ENCODE measurements at regions not wholly inside any gene's neighbourhood (a gene's known extent, or its start where the extent isn't known, plus 50 kb on each side); places are given as distances from the start of the nearest gene placed in this dataset.

GRCh38 chrX:22325096-22325495, 52.4 kb downstream of the CBLL2 start:
- no peak for DNase-seq (ENCODE audit: extremely low read depth in 1 of 11, low read depth in 9 of 11, low spot score in 4 of 11)

DNA sequence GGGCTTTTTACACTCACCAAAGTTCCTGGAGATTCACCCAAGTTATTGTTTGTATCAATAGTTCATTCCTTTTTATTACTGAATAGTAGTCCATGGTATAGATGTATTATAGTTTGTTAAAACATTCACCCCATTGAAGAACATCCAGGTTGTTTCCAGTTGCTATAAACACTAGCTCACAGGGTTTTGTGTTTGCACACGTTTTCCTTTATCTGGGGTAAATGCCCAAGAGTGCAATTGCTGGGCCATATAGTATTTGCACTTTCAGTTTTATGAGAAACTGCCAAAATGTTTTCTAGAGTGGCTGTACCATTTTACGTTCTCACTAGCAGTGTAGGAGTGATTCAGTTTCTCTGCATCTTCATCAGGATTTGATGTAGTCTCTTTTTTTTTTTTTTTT, 57.1 kb downstream of the CBLL2 start:
- DNase-seq (ENCODE audit: extremely low read depth in 1 of 11, low read depth in 9 of 11, low spot score in 4 of 11), result no peak

GRCh38 chrX:22338740-22339139, 66.0 kb downstream of the CBLL2 start:
- DNase-seq (ENCODE audit: extremely low read depth in 1 of 11, low read depth in 9 of 11, low spot score in 4 of 11), result no peak

DNA sequence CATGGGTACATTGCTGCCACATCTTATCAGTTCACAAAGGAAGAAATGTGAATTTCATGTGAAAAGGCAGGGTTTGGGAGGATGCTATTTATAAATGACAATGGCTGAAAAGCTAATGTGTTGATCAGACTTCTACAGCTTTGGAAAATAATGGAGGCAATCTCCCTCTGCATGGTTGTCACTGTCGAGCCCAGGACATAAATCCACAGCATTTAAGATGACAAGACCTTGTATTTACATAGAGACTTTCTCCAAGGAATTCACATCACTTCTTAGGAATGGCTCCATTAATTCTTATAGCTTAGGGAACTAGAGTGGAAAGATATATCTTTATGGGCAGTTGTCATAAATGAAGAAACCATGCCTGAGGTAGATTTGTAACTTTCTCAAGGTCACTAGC, 66.7 kb downstream of the CBLL2 start:
- DNase-seq (ENCODE audit: extremely low read depth in 1 of 11, low read depth in 9 of 11, low spot score in 4 of 11), result no peak

DNA sequence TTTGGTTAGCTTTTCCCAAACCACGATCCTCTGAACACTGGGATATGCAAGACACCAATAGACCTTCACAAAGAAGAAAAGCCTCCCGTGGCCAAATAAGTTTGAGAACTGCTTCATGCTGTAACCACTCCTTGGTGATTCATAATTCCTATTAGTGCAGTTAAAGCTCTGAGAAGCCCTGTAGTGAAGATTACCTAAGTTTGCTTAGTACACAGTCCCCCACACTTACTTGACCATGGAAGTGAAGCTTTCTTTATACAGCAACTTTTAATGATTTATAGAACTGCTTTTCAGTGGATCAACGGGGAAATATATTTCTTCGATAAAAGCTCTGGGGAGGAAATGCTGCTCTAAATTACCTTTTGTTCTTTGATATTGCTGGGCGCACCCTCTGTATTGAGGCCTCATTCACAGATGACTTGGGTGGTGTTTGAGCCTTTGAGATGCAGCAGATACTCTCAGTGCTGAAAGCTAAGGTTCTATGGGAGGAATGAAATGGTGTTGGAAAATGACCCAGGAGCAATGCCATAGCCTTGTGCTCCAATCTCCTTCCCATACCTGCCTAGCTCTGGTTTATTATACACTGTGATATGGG, 67.4 kb downstream of the CBLL2 start:
- DNase-seq (ENCODE audit: extremely low read depth in 1 of 11, low read depth in 9 of 11, low spot score in 4 of 11), result no peak

DNA sequence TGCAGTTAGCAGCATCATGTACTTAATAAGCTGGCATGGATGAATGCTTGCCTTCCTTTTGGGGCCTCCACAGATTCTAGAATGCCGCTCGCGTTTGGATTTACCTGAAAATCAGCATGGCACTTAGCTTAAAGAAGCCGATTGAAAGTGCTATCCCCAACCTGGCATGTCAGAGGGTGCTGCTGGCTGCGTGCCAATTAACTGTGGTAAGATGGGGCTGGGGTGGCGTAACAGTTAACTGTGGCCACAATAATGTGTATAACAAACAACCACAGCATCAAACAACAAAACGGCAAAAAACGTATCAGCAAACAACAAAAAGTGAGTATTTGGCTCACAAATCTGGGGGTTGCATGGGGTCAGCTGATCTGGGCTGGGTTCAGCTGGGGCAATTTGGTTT, 70.5 kb downstream of the CBLL2 start:
- DNase-seq (ENCODE audit: extremely low read depth in 1 of 11, low read depth in 9 of 11, low spot score in 4 of 11), result no peak

GRCh38 chrX:22345884-22346283, 73.2 kb downstream of the CBLL2 start:
- no peak for DNase-seq (ENCODE audit: extremely low read depth in 1 of 11, low read depth in 9 of 11, low spot score in 4 of 11)

DNA sequence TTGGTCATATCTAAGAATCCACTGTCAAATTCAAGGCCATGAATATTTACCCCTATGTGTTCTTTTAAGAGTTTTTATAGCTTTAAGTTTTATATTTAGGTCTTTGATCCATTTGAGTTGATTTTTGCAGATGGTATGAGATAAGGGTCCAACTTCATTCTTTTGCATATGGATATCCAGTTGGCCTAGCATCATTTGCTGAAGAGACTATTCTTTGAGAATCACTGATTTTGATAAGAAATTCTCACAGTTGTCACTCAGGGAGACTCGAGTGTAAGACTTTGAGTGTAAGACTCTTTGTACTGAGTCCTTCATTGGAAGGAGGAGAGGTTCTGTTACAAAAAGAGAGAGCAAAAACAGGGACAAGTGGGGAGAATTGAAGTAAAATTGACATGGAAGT, 74.8 kb downstream of the CBLL2 start:
- no peak for DNase-seq (ENCODE audit: extremely low read depth in 1 of 11, low read depth in 9 of 11, low spot score in 4 of 11)

- DNase-seq (ENCODE audit: extremely low read depth in 1 of 11, low read depth in 9 of 11, low spot score in 4 of 11), result no peak
Measured at GRCh38 chrX:22349116-22349515, 76.4 kb downstream of the CBLL2 start.

GRCh38 chrX:22351076-22351475, 78.4 kb downstream of the CBLL2 start:
- DNase-seq (ENCODE audit: extremely low read depth in 1 of 11, low read depth in 9 of 11, low spot score in 4 of 11), result no peak

DNA sequence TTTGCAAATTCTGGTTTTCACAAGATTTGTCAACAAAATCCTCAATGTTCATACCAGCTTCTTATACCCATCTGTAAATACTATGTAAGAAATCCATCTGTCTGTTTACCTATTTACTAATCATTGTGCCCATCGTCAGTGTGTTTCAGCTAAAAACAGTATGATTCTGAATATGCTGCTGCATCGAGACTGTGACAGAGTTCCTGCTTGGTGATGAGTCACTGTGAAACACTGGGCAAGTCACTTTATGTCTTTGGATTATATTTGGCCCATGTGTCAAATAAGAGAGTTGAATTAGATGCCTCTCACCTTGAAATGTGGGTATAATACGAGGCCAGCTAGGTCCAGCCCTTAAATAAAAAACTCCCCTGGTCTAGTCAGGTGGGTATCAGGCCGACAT, 79.3 kb downstream of the CBLL2 start:
- DNase-seq (ENCODE audit: extremely low read depth in 1 of 11, low read depth in 9 of 11, low spot score in 4 of 11), result no peak

DNA sequence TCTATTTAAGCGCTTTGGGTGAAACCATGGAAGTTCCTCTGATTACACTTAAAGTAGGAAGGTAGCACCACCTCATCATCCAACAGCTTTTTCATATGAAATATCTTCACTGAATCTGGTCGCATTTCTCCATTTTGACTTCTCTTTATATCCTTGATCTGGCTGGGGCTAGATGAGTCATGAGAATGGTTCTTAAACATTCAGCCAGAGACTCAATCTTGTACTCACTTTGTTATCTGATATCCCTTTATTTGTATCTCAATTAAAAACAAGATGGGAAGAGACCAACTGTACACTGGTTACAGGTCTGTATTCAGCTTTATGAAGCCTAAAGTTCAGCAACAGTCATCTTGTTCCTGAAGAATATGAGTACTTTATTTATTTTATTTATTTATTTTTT, 84.9 kb downstream of the CBLL2 start:
- DNase-seq (ENCODE audit: extremely low read depth in 1 of 11, low read depth in 9 of 11, low spot score in 4 of 11), result no peak

DNA sequence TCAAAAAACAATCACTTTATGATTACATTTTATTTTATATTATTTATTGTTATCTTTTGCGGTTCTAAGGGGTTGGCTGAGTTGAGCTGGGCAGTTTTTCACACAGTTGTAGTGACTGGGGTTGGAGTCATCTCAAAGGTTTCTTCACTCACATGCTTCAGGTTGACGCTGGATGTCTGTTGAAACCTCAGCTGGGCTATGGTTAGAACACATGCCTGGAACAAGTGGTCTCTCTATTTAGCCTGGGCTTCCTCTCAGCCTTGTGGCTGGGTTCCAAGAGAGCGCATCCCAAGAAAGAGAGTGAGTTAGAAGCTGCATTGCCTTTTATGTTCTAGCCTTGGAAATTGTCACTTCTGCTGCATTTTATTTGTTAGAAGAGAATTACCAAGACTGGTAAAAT, 87.4 kb downstream of the CBLL2 start:
- DNase-seq (ENCODE audit: extremely low read depth in 1 of 11, low read depth in 9 of 11, low spot score in 4 of 11), result no peak

DNA sequence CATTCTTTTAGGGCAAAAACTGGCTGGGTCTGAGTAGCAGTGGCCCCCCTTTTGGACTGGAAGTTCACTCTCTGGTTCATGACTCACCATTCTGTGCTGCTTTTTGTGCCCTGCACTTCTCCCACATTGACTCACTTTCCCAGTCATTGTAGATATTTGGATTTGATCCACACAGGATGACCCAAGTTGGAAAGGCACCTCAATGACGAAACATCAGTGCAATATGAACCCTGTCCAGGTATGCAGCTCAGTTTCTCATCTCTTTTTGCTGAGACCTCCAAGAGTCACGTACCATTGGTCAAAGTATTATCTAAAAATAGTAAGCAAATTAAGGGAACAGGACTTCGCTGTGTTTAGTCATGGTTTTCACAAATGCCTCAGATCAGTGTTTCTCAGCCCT, 92.7 kb downstream of the CBLL2 start:
- DNase-seq (ENCODE audit: extremely low read depth in 1 of 11, low read depth in 9 of 11, low spot score in 4 of 11), result no peak

DNA sequence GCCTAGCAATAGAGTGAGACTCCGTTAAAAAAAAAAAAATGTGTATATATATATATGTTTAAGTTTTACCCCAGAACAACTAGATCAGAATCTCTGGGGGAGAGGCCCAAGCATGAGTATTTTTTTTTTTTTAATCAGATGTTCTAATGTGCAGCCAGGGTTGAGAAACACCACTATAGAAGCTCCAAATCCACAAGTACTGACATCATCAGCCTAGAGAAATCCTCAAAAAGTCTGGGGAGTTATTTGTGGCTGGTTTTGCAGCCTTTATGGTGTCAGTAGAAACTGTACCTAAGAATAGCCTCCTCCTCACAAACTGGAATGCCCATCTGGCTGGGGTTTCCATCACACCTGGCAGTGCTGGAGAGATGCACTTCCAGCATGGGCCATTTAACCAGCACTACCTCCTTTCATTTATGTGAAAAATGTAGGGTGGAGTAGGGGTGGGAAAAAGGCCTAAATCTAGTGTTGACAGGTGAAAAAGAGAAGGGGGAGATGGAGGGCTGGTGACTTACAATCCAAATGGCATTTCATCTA, 93.5 kb downstream of the CBLL2 start:
- no peak for DNase-seq (ENCODE audit: extremely low read depth in 1 of 11, low read depth in 9 of 11, low spot score in 4 of 11)

GRCh38 chrX:22366906-22367305, 94.2 kb downstream of the CBLL2 start:
- DNase-seq (ENCODE audit: extremely low read depth in 1 of 11, low read depth in 9 of 11, low spot score in 4 of 11), result no peak

DNA sequence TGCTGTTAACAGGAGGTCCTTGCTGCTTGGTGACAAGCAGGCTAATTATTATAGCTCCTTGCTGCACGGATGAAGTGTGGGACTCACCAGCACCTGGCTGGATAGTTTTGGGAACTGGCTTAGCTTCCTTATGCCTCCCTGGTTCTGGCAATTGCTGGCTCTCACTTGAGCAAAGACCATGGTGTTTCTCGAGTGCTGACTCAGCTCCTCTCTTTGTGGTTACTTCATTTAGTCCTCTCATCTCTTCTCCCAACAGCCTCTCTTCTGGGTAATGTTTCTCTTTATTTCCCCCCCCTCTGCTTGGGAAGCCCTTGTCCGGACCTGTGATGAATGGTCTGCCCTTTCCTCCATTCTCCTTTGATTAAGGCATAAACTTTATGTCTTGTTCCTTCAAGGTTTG, 100.4 kb downstream of the CBLL2 start:
- no peak for DNase-seq (ENCODE audit: extremely low read depth in 1 of 11, low read depth in 9 of 11, low spot score in 4 of 11)

DNA sequence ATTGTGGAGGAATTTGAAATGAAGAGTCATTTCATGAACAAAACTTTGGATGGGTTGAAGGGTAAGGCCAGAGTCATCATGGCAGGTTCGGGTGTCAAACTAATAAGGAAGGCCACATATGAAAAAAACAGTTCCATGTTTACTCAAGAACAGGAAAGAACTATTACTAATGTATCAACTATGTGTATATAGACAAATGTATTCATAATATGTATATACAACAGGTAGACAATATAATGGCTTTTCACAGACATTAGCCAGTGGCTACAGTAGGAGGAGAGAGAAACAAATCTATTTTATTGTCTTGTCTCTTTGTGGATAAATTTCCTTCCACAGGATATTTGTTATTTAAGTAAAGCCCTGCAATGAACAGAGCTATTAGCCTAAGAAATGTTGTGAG, 101.1 kb downstream of the CBLL2 start:
- no peak for DNase-seq (ENCODE audit: extremely low read depth in 1 of 11, low read depth in 9 of 11, low spot score in 4 of 11)

DNA sequence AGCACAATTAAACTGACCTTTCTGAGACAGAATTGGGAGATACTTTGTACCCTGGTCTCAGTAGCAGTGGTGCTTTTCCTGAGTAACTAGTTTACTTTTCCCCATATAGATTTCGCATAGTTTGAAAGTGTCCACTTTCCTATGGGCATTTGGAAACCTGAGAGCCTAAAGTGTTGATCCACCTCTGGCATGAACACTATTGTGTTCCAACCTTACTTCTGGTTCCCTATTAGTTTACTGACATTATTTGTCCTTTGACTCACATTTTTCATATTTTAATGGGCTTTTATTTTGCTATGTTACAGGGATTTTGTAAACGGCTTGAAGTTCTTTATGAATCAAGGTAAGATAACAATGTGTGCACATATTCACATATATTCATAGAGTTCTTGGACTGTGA, 103.7 kb downstream of the CBLL2 start:
- no peak for DNase-seq (ENCODE audit: extremely low read depth in 1 of 11, low read depth in 9 of 11, low spot score in 4 of 11)

DNA sequence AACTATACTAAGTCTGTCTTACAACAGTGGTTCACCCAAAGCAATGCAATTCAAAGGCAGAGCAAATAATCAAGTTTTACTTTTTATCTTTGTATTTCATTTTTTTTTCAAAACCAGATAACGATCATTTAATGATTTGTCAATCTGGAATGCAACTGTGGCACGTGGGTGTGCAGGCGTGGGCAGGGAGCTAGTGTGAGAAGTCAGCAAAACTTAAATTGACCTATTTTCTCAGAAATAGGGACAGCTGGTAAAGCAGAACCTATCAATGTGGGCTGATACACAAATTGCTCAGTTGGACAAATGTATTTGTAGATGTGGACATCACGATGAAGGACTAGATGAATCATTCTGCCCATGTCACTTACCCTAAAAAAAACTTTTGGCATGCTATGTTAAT, 105.6 kb downstream of the CBLL2 start:
- DNase-seq (ENCODE audit: extremely low read depth in 1 of 11, low read depth in 9 of 11, low spot score in 4 of 11), result no peak

DNA sequence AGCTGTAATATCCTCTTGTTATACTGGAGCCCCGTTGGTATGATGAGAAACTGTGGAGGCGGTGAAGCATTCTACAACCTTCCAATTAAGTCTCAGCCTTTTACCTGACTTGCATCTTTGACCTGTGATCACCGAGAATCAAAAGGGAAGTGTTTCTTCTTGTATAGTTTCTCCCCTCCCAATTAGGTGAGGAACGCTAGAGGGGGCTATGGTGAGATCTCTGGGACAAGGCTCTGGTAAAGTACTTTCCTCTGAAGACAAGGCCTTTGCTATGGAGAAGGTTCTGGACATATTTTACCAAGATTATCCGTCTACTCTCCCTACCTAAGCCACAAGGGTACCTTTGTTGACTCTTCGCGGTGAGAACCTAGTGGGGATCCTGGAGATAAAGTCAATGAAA, 111.3 kb downstream of the CBLL2 start:
- no peak for DNase-seq (ENCODE audit: extremely low read depth in 1 of 11, low read depth in 9 of 11, low spot score in 4 of 11)

Data from renal cortex interstitium (tissue), 11 donors.